ENCODE measurements at regions not wholly inside any gene's neighbourhood (a gene's known extent, or its start where the extent isn't known, plus 50 kb on each side); places are given as distances from the start of the nearest gene placed in this dataset.

GRCh38 chr4:23700197-23700596 lies 189.7 kb downstream of the PPARGC1A start:
- no peak overlapping the region for H2AFZ ChIP-seq (ENCODE audit: low read length)
- no peaks in the 10 kb centered on the region for H3K9me3 ChIP-seq (ENCODE audit: low read length)
- H3K27me3 ChIP-seq (ENCODE audit: low read length): no peaks in the 10 kb centered on the region
- no peak overlapping the region for H3K9ac ChIP-seq (ENCODE audit: low read length)
- no peaks in the 10 kb centered on the region for H4K20me1 ChIP-seq (ENCODE audit: low read length)
- BruUV-seq (replicated peaks): no TSS peak
- no peak overlapping the region for H3K4me3 ChIP-seq (ENCODE audit: low read length)
- no peak overlapping the region for H3K27ac ChIP-seq (ENCODE audit: low read length)
- TF ChIP-seq EZH2 (IDR thresholded peaks at IDR 0.05; ENCODE audit: low read length, unreplicated experiment): no peak
- TF ChIP-seq EZH2phosphoT487 (IDR thresholded peaks at IDR 0.05; ENCODE audit: borderline replicate concordance, low read length): no peak
- TF ChIP-seq, protein P1, sequence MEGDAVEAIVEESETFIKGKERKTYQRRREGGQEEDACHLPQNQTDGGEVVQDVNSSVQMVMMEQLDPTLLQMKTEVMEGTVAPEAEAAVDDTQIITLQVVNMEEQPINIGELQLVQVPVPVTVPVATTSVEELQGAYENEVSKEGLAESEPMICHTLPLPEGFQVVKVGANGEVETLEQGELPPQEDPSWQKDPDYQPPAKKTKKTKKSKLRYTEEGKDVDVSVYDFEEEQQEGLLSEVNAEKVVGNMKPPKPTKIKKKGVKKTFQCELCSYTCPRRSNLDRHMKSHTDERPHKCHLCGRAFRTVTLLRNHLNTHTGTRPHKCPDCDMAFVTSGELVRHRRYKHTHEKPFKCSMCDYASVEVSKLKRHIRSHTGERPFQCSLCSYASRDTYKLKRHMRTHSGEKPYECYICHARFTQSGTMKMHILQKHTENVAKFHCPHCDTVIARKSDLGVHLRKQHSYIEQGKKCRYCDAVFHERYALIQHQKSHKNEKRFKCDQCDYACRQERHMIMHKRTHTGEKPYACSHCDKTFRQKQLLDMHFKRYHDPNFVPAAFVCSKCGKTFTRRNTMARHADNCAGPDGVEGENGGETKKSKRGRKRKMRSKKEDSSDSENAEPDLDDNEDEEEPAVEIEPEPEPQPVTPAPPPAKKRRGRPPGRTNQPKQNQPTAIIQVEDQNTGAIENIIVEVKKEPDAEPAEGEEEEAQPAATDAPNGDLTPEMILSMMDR (conservative IDR thresholded peaks at IDR 0.05; ENCODE audit: low read depth, low read length): no peak
- ChIA-PET CTCF (no interaction called here), POLR2A (ENCODE audit: unreplicated experiment) (no interaction called here)
- H3K4me2 ChIP-seq (ENCODE audit: low read length): no peak overlapping the region
- ATAC-seq (no peak), DNase-seq (no peak)
- no peaks in the 10 kb centered on the region for H3K9me2 ChIP-seq (replicated peaks; ENCODE audit: low read length)
- no peaks in the 10 kb centered on the region for H3K79me2 ChIP-seq (ENCODE audit: low read length)
- intact Hi-C loops (cut with micrococcal nuclease): no loop called here
- no peaks in the 10 kb centered on the region for H3F3A ChIP-seq (ENCODE audit: low read length, unreplicated experiment)
- no peaks in the 10 kb centered on the region for H3K4me1 ChIP-seq (ENCODE audit: insufficient read depth, low read length)
- H3K36me3 ChIP-seq (ENCODE audit: low read depth, low read length): no peaks in the 10 kb centered on the region

DNA sequence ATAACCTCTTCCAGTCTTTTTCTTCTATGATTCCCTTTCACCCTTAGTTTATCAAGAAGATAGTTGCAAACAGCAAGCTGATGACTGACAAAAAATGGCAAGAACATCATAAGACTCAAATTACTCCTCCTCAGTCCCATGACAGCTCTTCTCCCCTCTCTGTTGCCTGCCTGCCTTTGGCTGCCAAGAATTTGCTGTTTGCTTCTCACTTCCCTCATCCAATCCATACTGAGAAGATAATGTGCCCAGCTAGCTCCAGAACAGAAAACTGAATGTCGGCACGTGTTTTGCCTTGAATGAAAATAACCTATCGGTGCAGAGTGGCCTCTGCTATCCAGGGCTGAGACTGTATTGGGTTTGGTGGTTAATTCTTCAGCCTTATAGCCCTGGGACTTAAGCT lies 192.1 kb downstream of the PPARGC1A start:
- intact Hi-C loops (cut with micrococcal nuclease): no loop called here
- Histone ChIP-seq H3K9me3 (ENCODE audit: low read length) (no peaks in the 10 kb centered on the region), H3K27me3 (ENCODE audit: low read length) (no peaks in the 10 kb centered on the region), H3K4me2 (ENCODE audit: low read length) (no peak overlapping the region), H3K27ac (ENCODE audit: low read length) (no peak overlapping the region), H3K9me2 (replicated peaks; ENCODE audit: low read length) (no peaks in the 10 kb centered on the region), H3K4me1 (ENCODE audit: insufficient read depth, low read length) (no peaks in the 10 kb centered on the region), H2AFZ (ENCODE audit: low read length) (no peak overlapping the region), H4K20me1 (ENCODE audit: low read length) (no peaks in the 10 kb centered on the region), H3K4me3 (ENCODE audit: low read length) (no peak overlapping the region), H3F3A (ENCODE audit: low read length, unreplicated experiment) (no peaks in the 10 kb centered on the region), H3K9ac (ENCODE audit: low read length) (no peak overlapping the region), H3K79me2 (ENCODE audit: low read length) (no peaks in the 10 kb centered on the region), H3K36me3 (ENCODE audit: low read depth, low read length) (no peaks in the 10 kb centered on the region)
- CTCF ChIA-PET: no interaction called here
- no peak for ATAC-seq
- POLR2A ChIA-PET (ENCODE audit: unreplicated experiment): no interaction called here
- BruUV-seq (replicated peaks): no TSS peak
- DNase-seq: no peak
- TF ChIP-seq, protein P1 (conservative IDR thresholded peaks at IDR 0.05; ENCODE audit: low read depth, low read length): no peak
- TF ChIP-seq EZH2 (IDR thresholded peaks at IDR 0.05; ENCODE audit: low read length, unreplicated experiment) (no peak), EZH2phosphoT487 (IDR thresholded peaks at IDR 0.05; ENCODE audit: borderline replicate concordance, low read length) (no peak)

DNA sequence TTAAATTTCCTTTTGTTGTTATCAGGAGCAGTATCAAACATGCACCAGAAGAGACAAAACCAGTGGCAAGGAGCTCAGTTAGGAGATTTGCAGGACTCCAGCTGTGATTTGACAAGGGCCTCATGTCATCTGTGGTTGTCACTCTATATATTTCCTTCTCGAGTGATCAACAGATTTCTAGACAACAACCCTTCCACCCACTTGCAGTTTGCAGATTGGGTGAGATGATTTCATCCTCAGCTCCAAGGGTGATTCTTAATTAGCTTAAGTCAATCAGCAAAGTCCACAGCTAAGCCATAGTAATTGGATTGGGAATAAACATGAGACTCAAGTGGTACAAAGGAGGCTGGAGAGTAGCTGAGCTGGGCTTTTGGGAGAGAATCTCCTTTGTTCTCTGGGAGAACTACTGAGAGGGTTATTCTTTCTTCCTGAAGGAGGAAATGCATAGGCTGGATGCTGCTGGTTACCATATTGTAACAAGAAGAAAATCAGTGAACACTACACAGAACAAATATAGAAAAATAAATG lies 192.8 kb downstream of the PPARGC1A start:
- H3K9ac ChIP-seq (ENCODE audit: low read length): no peak overlapping the region
- H3K9me2 ChIP-seq (replicated peaks; ENCODE audit: low read length): no peaks in the 10 kb centered on the region
- no peaks in the 10 kb centered on the region for H3K27me3 ChIP-seq (ENCODE audit: low read length)
- ATAC-seq: no peak
- no peak for DNase-seq
- no peak overlapping the region for H3K4me2 ChIP-seq (ENCODE audit: low read length)
- no peaks in the 10 kb centered on the region for H3K79me2 ChIP-seq (ENCODE audit: low read length)
- intact Hi-C loops (cut with micrococcal nuclease): no loop called here
- TF ChIP-seq EZH2phosphoT487 (IDR thresholded peaks at IDR 0.05; ENCODE audit: borderline replicate concordance, low read length) (no peak), EZH2 (IDR thresholded peaks at IDR 0.05; ENCODE audit: low read length, unreplicated experiment) (no peak)
- TF ChIP-seq, protein P1 (conservative IDR thresholded peaks at IDR 0.05; ENCODE audit: low read depth, low read length): no peak
- H4K20me1 ChIP-seq (ENCODE audit: low read length): no peaks in the 10 kb centered on the region
- BruUV-seq (replicated peaks): no TSS peak
- H3K36me3 ChIP-seq (ENCODE audit: low read depth, low read length): no peaks in the 10 kb centered on the region
- H3K27ac ChIP-seq (ENCODE audit: low read length): no peak overlapping the region
- CTCF ChIA-PET: no interaction called here
- no peaks in the 10 kb centered on the region for H3K4me1 ChIP-seq (ENCODE audit: insufficient read depth, low read length)
- no peaks in the 10 kb centered on the region for H3F3A ChIP-seq (ENCODE audit: low read length, unreplicated experiment)
- H3K4me3 ChIP-seq (ENCODE audit: low read length): no peak overlapping the region
- H3K9me3 ChIP-seq (ENCODE audit: low read length): no peaks in the 10 kb centered on the region
- POLR2A ChIA-PET (ENCODE audit: unreplicated experiment): no interaction called here
- no peak overlapping the region for H2AFZ ChIP-seq (ENCODE audit: low read length)

Measured in PC-3 (cell line).